Anterior cingulate cortex (tissue), 58 donors: ENCODE measurements at regions not wholly inside any gene's neighbourhood (a gene's known extent, or its start where the extent isn't known, plus 50 kb on each side); places are given as distances from the start of the nearest gene placed in this dataset.
"Not testable (repeated sequence)": the region's sequence is repeated elsewhere in the genome, so short reads cannot be mapped to it uniquely, and the experiment has no call there.

ENCODE experiments used
- DNase-seq, 58 donors: peaks; one replicate each; lab custom pipeline; 2025; lab: John Stamatoyannopoulos, UW

GRCh38 chr1:95655321-95656020, 421.5 kb downstream of the RWDD3 start:
- peak in 6 of 58 donors; percentile 3 to 14 (median 8) for DNase-seq

- no peak for DNase-seq
These were observed 423.2 kb downstream of the RWDD3 start for GRCh38 chr1:95657248-95657647.

GRCh38 chr1:95659166-95659565, 425.2 kb downstream of the RWDD3 start:
- no peak for DNase-seq

DNA sequence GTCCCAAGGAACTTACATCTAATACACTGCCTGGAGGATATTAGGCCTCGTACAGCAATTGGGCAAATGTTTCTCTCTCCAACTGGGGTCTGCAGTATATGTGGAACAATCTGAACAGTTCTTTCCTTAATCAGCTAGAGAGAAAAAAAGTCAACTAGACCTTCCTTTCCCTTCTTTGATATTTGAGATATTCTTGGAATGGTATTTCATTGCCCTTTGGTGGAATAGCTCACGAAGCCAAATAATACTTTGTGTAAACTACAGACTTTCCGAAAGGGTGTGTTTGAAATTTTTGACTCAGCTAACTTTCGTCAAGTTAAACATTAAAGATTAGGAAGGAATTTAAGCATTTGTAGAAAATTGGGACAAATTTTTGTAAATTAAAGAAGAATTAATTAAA, 425.6 kb downstream of the RWDD3 start:
- no peak for DNase-seq

- DNase-seq, result no peak
These were observed 426.7 kb downstream of the RWDD3 start for GRCh38 chr1:95660736-95661135.

DNA sequence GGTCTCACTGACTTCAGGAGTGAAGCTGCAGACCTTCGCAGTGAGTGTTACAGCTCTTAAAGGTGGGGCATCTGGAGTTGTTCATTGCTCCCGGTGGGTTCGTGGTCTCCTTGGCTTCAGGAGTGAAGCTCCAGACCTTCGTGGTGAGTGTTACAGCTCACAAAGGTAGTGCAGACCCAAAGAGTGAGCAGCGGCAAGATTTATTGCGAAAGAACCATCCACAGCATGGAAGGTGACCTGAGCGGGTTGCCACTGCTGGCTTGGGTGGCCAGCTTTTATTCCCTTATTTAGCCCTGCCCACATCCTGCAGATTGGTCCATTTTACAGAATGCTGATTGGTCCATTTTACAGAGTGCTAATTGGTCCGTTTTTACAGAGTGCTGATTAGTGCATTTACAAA, 429.5 kb downstream of the RWDD3 start:
- DNase-seq, result not testable (repeated sequence)

DNA sequence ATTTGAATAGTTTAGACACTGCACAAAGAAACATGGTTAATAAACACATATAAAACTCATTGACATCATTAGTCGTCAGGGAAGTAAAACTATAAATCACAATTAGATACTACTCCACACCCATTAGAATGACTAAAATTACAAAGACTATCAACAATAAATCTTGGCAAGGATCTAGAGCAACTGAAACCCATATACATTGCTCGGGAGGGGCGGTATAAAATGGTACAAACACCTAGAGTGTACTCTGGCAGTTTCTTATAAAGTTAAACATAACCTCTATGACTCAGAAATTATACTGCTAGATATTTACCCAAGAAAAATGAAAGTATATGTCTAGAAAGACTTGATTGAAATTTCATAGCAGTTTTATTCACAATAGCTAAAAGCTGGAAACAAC, 434.2 kb downstream of the RWDD3 start:
- DNase-seq, result no peak

DNA sequence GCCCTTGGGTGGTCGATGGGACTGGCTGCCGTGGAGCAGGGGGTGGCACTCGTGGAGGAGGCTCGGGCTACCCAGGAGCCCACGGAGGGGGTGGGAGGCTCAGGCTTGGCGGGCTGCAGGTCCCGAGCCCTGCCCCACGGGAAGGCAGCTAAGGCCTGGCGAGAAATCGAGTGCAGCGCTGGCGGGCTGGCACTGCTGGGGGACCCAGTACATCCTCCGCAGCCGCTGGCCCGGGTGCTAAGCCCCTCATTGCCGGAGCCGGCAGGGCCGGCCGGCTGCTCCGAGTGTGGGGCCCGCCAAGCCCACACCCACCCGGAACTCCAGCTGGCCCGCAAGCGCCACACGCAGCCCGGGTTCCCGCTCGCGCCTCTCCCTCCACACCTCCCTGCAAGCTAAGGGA, 435.6 kb downstream of the RWDD3 start:
- not testable (repeated sequence) for DNase-seq

- DNase-seq, result no peak
These were observed 437.1 kb downstream of the RWDD3 start for GRCh38 chr1:95671098-95671497.

GRCh38 chr1:95679262-95679661, 445.3 kb downstream of the RWDD3 start:
- DNase-seq, result no peak

DNA sequence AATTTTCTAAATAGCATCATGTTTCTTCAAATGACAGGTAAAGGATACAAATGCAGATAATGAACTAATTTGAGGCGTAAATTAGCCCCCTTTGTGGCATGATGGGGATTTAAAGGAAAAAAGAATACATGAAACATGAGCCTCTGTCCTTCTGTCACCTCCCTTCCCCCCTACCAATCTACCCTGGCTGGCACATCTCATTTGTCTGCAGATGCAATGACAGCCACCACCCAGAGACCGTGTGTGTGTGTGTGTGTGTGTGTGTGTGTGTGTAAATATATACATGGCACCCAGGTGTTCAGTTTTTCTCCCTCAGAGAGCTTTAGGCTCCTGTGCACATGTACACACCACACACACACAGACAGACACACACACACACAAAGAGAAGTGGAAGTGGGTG, 451.1 kb downstream of the RWDD3 start:
- no peak for DNase-seq

- no peak for DNase-seq
These were observed 452.2 kb downstream of the RWDD3 start for GRCh38 chr1:95686217-95686616.

- DNase-seq, result no peak
These were observed 465.3 kb downstream of the RWDD3 start for GRCh38 chr1:95699149-95699953.

GRCh38 chr1:95701450-95702173, 467.6 kb downstream of the RWDD3 start:
- DNase-seq, result no peak

DNA sequence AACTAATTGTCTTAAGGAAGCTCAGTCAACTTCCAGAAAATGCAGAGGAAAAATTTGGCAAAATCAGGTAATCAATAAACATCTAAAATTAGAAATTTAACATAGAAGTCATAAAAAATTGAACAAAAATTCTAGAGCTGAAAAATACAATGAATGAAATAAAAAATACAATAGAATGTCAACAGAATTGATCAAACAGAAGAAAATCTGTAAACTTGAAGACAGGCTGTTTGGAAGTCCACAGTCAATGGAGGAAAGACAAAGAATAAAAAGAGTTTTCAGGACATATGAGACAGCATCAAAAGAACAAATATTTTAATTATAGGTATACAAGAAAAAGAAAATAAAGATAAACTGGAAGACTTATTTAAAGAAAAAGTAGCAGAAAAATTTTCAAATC, 469.0 kb downstream of the RWDD3 start:
- DNase-seq, result no peak

- DNase-seq, result no peak
These were observed 482.1 kb downstream of the RWDD3 start for GRCh38 chr1:95716097-95716496.

DNA sequence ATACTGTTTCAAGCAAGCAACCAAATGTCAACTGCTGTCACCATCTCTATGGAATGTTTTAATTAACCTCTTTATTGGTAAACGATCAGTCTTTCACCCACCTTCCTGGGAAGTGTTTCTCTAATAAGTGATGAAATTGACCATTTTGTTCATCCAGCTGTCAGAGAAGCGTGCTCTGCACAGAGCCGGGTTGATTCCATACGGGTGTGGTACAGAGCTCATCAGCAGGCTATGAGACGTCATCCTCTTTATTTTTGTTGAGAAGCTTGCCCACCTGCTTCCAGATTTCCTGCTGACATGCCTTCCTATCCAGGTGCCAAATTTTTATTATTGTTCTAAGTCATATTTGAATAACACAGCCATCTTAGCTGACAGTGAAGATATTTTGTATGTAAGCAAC, 482.5 kb downstream of the RWDD3 start:
- no peak for DNase-seq

- DNase-seq, result no peak
These were observed 489.3 kb downstream of the RWDD3 start for GRCh38 chr1:95723346-95723745.

DNA sequence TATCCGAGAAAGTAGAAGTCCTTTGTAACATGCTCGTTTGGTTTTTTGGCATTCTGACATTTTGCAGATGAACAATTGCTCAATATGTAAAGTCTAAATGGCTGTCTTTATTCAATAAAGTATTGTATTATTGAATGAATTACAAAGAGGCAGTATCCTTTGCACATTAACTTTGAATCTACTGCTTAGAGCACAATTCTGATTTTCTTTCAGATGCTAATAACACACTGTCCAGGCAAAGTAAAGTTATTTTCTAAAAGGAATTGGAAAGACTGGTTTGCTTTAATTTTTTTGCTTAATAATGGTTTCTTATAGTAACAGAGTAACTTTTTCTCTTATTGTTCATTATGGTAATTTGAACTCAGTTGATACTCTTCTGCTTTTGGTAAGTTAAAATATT, 494.8 kb downstream of the RWDD3 start:
- DNase-seq, result no peak

GRCh38 chr1:95730986-95731385, 497.0 kb downstream of the RWDD3 start:
- no peak for DNase-seq

DNA sequence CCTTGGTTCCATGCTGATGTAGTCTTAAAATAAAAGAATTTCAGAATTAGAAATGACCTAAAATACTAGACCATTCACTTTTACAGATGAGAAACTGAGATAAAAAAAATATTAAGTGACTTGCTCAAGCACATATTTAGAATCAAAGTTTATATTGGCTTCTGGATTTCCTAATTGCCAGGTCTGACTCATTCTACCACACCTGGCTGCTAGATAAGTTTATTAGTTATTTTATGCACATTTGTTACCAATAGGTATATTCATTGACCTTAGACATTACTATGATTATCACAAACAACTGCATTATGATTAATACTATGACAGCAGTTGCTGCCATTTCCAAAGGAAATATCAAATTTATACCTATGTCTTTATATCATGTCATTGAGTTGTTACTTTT, 497.5 kb downstream of the RWDD3 start:
- no peak for DNase-seq
